K562 (cell line): ENCODE measurements at regions not wholly inside any gene's neighbourhood (a gene's known extent, or its start where the extent isn't known, plus 50 kb on each side); places are given as distances from the start of the nearest gene placed in this dataset.

ENCODE experiments used
- ATAC-seq: fragments of 200-7000 bp; cut with Tn5 transposase; 3 replicates; pipeline ENCODE4 v1.9.1; 2020; ENCODE audit warnings: moderate library complexity
- BruUV-seq: library from RNA; stranded (reverse); fragments of 400-500 nt; replicated peaks from 2 replicates; lab custom pipeline; 2021; lab: Mats Ljungman, UMichigan
- CTCF ChIA-PET: fragments of 300-600 bp; formaldehyde crosslinking; extraction: SDS; loops from one replicate; lab custom pipeline; 2021; ENCODE audit warnings: low intra/inter-chr PET ratio; lab: Yijun Ruan, JAX
- POLR2A ChIA-PET: fragments of 300-600, 350-650 bp; sonication (Branson Sonifier 250); formaldehyde crosslinking; extraction: SDS; loops from one replicate; lab custom pipeline; 2021; ENCODE audit warnings: antibody characterized with exemption, inconsistent platforms; lab: Yijun Ruan, JAX
- DNase-seq, 4 experiments: peaks; one replicate each; pipeline versions ENCODE4 v3.0.0 to v3.0.0-alpha.2; 2011 to 2018; ENCODE audit warnings: low spot score in 3 of 4, mixed read lengths in 3 of 4; ENCODE audit errors: extremely low read depth in 1 of 4
- FAIRE-seq: peaks from 2 replicates; lab custom pipeline; 2011; peaks lifted over from hg19 to GRCh38; lab: Jason Lieb, UNC
- H2AFZ ChIP-seq: 2 replicates; pipeline ENCODE4 v1.6.0; 2011; ENCODE audit warnings: low read depth, low read length, control low read depth, inconsistent platforms
- H3K27ac ChIP-seq: fragments of 200-600 bp; 3 replicates; pipeline ENCODE4 v1.8.0; 2011; ENCODE audit warnings: low read depth, mild to moderate bottlenecking, control low read depth, inconsistent platforms, low read length, moderate library complexity, mixed read lengths; ENCODE audit errors: extremely low read depth
- H3K27me3 ChIP-seq, 2 experiments: fragments of 300-600 bp in 1 of 2; 2 replicates in 1 of 2; 3 replicates in 1 of 2; pipeline versions ENCODE4 v1.6.0 to v1.8.0; 2011; ENCODE audit warnings: inconsistent platforms in 2 of 2, low read length in 2 of 2, mild to moderate bottlenecking in 1 of 2, mixed read lengths in 1 of 2, moderate library complexity in 1 of 2; ENCODE audit not compliant: control insufficient read depth in 2 of 2, insufficient read depth in 2 of 2
- H3K36me3 ChIP-seq: fragments of 300-600 bp; 3 replicates; pipeline ENCODE4 v1.8.0; 2011; ENCODE audit warnings: mild to moderate bottlenecking, low read length, inconsistent platforms; ENCODE audit not compliant: control insufficient read depth, insufficient read depth
- H3K4me1 ChIP-seq, 2 experiments: fragments of 200-600 bp in 1 of 2; replicated peaks in 1 of 2; 2 replicates in 1 of 2; 3 replicates in 1 of 2; pipeline versions ENCODE4 v1.5.1 to v1.8.0; 2011; ENCODE audit warnings: inconsistent platforms in 2 of 2, low read length in 2 of 2, mild to moderate bottlenecking in 1 of 2, mixed read lengths in 1 of 2, moderate library complexity in 1 of 2; ENCODE audit not compliant: control insufficient read depth in 2 of 2, insufficient read depth in 2 of 2
- H3K4me2 ChIP-seq: 2 replicates; pipeline ENCODE4 v1.6.1; 2011; ENCODE audit warnings: low read length, control low read depth, inconsistent platforms, mixed read lengths; ENCODE audit not compliant: insufficient read depth
- H3K4me3 ChIP-seq: fragments of 200-600 bp; sonication (generic), shearing (Covaris generic); 2 replicates; pipeline ENCODE4 v1.5.1; 2016; ENCODE audit warnings: control low read depth, inconsistent platforms
- H3K79me2 ChIP-seq: fragments of 200-600 bp; 3 replicates; pipeline ENCODE4 v1.8.0; 2011; ENCODE audit warnings: low read length, inconsistent platforms; ENCODE audit not compliant: control insufficient read depth, insufficient read depth
- H3K9ac ChIP-seq, 2 experiments: 2 replicates each; pipeline versions ENCODE4 v1.6.0 to v1.6.1; 2011; ENCODE audit warnings: low read depth in 2 of 2, low read length in 2 of 2, control low read depth in 1 of 2, inconsistent platforms in 1 of 2, mild to moderate bottlenecking in 1 of 2, mixed read lengths in 1 of 2; ENCODE audit not compliant: insufficient read depth in 1 of 2
- H3K9me1 ChIP-seq: one replicate; pipeline ENCODE4 v1.6.0; 2011; ENCODE audit warnings: inconsistent platforms, mild to moderate bottlenecking, low read length, moderate library complexity; ENCODE audit not compliant: control insufficient read depth, insufficient read depth
- H3K9me3 ChIP-seq: replicated peaks from 2 replicates; pipeline ENCODE4 v1.5.1; 2011; ENCODE audit warnings: low read depth, low read length, inconsistent platforms; ENCODE audit not compliant: control insufficient read depth, insufficient read depth
- H4K20me1 ChIP-seq: replicated peaks from 2 replicates; pipeline ENCODE4 v1.6.1; 2011; ENCODE audit warnings: low read length, inconsistent platforms, mixed read lengths; ENCODE audit not compliant: control insufficient read depth, insufficient read depth
- FOSL1 ChIP-seq: fragments of 200-800 bp; sonication (Bioruptor generic); conservative IDR thresholded peaks from 2 replicates; pipeline ENCODE4 v1.6.1; 2016; ENCODE audit warnings: missing genetic modification characterization, missing compliant biosample characterization
- HDAC3 ChIP-seq: fragments of 450-650 bp; IDR thresholded peaks from 2 replicates; pipeline ENCODE4 v1.6.1; 2018; ENCODE audit warnings: borderline replicate concordance, mild to moderate bottlenecking, moderate library complexity; ENCODE audit not compliant: partially characterized antibody
- NRF1 ChIP-seq, 2 experiments: fragments of 450-650 bp; IDR thresholded peaks in 1 of 2; conservative IDR thresholded peaks in 1 of 2; 2 replicates each; pipeline ENCODE4 v1.6.1; 2014; ENCODE audit warnings: mild to moderate bottlenecking in 2 of 2
- RAD21 ChIP-seq, 2 experiments: fragments of 250-450 bp in 1 of 2; fragments of 450-650 bp in 1 of 2; sonication (Bioruptor Pico) in 1 of 2; formaldehyde crosslinking in 1 of 2; IDR thresholded peaks in 1 of 2; conservative IDR thresholded peaks in 1 of 2; 2 replicates each; pipeline versions ENCODE4 v1.4.0 to v1.8.0; 2020 to 2022; ENCODE audit warnings: mild to moderate bottlenecking in 2 of 2, moderate library complexity in 1 of 2
- WGBS: fragments of 100-300 bp; shearing (Covaris generic); methylation state at CpG from one replicate; pipeline ENCODE4 v1.1.6; 2016; ENCODE audit warnings: low coverage, mixed read lengths; ENCODE audit not compliant: insufficient coverage; ENCODE audit errors: missing lambda C conversion rate; 5-methylcytosine and 5-hydroxymethylcytosine counted together
- in situ Hi-C: fragments of 300-500 bp; cut with MboI; formaldehyde crosslinking; loops from 4 replicates; pipeline ENCODE4 v1.15.0; 2018; ENCODE audit warnings: inconsistent platforms, mixed read lengths
- intact Hi-C: fragments of 100-400 bp; cut with micrococcal nuclease; formaldehyde crosslinking; loops from 2 replicates; pipeline ENCODE4 v1.14.2; 2022
- TF ChIP-seq, protein P1 (sequence below): sonication (generic); IDR thresholded peaks from 2 replicates; pipeline ENCODE4 v1.6.1; 2016
- TF ChIP-seq, protein P2 (sequence below): sonication (generic); formaldehyde crosslinking; IDR thresholded peaks from 2 replicates; pipeline ENCODE4 v1.8.0; 2022; ENCODE audit warnings: mild to moderate bottlenecking, missing genetic modification reagents

DNA sequence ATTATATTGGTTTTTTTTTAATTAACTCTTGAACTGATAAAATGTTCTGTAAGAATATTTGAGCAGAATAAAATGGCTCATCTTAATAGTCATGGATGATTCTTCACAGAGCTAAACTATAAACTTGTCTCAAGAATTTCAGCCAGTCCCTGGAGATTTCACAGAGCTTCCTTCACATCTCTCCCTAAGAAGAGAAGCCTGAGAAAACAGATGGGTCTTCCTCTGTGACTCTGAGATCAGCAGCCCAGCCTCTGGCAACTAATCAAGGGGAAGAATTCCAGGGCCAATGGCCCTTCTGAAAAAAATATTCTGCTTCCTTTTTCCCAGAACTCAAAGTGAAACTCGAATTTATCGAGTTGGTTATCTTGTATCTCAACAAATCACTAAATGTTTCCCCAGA, 122.2 kb upstream of the ITGA1 start:
- BruUV-seq: no TSS peak
- 0% methylated on average over 2 of the region's 2 CpGs for WGBS
- FAIRE-seq (no peak), ATAC-seq (no peak), DNase-seq (no peak)
- in situ Hi-C loops (loop anchor here (10.0 to 25.0 kb wide), 2 partner anchors 1278 to 1711 kb away; partner anchors contain the start of gene ISL1), intact Hi-C loops (no loop called here)
- no peaks in the 10 kb centered on the region for H3K79me2 ChIP-seq
- CTCF ChIA-PET: interaction anchor here (0.6 kb wide), 2 partner anchors 9 to 21 kb away, joined by 3 read pairs; no protein-coding TSS in a partner anchor
- no peak overlapping the region for H2AFZ ChIP-seq
- no peaks in the 10 kb centered on the region for H3K27me3 ChIP-seq
- H3K27ac ChIP-seq: no peak overlapping the region
- H3K9ac ChIP-seq: no peak overlapping the region
- H3K4me2 ChIP-seq: no peak overlapping the region
- no peaks in the 10 kb centered on the region for H3K36me3 ChIP-seq
- no peaks in the 10 kb centered on the region for H3K9me1 ChIP-seq
- TF ChIP-seq FOSL1 (tag) (no peak), HDAC3 (no peak), NRF1 (conservative IDR thresholded peaks at IDR 0.05 in 1 of 2, IDR thresholded peaks at IDR 0.05 in 1 of 2) (no peak), RAD21 (CRISPR knock-in tag; conservative IDR thresholded peaks at IDR 0.05 in 1 of 2, IDR thresholded peaks at IDR 0.05 in 1 of 2) (no peak)
- TF ChIP-seq, protein P1, sequence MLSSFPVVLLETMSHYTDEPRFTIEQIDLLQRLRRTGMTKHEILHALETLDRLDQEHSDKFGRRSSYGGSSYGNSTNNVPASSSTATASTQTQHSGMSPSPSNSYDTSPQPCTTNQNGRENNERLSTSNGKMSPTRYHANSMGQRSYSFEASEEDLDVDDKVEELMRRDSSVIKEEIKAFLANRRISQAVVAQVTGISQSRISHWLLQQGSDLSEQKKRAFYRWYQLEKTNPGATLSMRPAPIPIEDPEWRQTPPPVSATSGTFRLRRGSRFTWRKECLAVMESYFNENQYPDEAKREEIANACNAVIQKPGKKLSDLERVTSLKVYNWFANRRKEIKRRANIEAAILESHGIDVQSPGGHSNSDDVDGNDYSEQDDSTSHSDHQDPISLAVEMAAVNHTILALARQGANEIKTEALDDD: no peak
- TF ChIP-seq, protein P2, sequence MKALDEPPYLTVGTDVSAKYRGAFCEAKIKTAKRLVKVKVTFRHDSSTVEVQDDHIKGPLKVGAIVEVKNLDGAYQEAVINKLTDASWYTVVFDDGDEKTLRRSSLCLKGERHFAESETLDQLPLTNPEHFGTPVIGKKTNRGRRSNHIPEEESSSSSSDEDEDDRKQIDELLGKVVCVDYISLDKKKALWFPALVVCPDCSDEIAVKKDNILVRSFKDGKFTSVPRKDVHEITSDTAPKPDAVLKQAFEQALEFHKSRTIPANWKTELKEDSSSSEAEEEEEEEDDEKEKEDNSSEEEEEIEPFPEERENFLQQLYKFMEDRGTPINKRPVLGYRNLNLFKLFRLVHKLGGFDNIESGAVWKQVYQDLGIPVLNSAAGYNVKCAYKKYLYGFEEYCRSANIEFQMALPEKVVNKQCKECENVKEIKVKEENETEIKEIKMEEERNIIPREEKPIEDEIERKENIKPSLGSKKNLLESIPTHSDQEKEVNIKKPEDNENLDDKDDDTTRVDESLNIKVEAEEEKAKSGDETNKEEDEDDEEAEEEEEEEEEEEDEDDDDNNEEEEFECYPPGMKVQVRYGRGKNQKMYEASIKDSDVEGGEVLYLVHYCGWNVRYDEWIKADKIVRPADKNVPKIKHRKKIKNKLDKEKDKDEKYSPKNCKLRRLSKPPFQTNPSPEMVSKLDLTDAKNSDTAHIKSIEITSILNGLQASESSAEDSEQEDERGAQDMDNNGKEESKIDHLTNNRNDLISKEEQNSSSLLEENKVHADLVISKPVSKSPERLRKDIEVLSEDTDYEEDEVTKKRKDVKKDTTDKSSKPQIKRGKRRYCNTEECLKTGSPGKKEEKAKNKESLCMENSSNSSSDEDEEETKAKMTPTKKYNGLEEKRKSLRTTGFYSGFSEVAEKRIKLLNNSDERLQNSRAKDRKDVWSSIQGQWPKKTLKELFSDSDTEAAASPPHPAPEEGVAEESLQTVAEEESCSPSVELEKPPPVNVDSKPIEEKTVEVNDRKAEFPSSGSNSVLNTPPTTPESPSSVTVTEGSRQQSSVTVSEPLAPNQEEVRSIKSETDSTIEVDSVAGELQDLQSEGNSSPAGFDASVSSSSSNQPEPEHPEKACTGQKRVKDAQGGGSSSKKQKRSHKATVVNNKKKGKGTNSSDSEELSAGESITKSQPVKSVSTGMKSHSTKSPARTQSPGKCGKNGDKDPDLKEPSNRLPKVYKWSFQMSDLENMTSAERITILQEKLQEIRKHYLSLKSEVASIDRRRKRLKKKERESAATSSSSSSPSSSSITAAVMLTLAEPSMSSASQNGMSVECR: no peak
- H3K4me3 ChIP-seq: no peak overlapping the region
- no peaks in the 10 kb centered on the region for H4K20me1 ChIP-seq
- no peaks in the 10 kb centered on the region for H3K4me1 ChIP-seq
- POLR2A ChIA-PET: no interaction called here
- H3K9me3 ChIP-seq: no peaks in the 10 kb centered on the region
